ENCODE measurements at regions not wholly inside any gene's neighbourhood (a gene's known extent, or its start where the extent isn't known, plus 50 kb on each side); places are given as distances from the start of the nearest gene placed in this dataset.
"Not testable (repeated sequence)": the region's sequence is repeated elsewhere in the genome, so short reads cannot be mapped to it uniquely, and the experiment has no call there.

DNA sequence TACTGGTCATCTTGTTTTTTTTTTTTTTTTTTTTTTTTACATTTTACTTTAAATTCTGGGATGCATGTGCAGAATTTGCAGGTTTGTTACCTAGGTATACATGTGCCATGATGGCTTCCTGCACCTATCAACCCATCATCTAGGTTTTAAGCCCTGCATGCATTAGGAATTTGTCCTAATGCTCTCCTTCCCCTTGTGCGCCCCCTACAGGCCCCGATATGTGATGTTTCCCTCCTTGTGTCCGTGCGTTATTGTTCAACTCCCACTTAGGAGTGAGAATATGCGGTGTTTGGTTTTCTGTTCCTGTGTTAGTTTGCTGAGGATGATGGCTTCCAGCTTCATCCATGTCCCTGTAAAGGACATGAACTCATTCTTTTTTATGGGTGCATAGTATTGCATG, 249.6 kb upstream of the SLC16A7 start:
- not testable (repeated sequence) for DNase-seq (ENCODE audit: low read depth in 3 of 3)

DNA sequence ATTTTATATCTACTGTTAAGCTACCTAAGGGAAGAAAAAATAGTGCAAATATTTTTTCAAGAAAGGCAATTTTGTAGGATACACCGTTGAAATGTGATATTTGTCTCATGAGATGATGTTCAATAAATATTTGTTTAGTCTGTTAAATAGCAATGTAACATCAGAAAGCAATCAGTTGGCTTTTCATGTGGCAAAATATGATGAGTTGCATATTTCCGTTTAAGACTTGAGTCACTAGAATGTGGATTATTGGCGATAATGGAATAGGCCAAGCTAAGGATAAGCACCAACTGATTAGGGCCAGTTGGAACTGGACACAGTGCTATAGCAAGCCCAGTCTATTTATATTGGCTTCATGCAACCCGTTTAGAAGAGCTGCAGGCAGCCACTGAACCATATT, 250.4 kb upstream of the SLC16A7 start:
- DNase-seq (ENCODE audit: low read depth in 3 of 3), result no peak

DNA sequence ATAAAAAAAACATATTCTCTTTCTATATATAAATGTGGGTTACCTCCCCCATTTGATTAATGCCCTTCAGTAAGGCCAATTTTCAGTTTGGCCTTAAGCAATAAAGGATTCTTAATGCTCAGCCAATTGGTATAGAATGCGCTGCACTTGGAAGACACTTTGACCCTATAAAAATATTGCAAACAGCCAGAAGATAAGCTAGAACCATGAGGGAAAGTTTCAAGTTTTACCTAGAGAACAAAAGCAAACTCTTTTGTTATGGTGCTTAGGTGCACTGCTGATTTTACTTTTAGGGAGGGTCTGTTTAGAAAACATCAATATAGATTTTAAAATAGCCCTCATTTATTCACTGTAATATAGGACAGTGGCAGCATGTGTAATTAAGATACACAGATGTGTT, 251.6 kb upstream of the SLC16A7 start:
- DNase-seq (ENCODE audit: low read depth in 3 of 3), result no peak

DNA sequence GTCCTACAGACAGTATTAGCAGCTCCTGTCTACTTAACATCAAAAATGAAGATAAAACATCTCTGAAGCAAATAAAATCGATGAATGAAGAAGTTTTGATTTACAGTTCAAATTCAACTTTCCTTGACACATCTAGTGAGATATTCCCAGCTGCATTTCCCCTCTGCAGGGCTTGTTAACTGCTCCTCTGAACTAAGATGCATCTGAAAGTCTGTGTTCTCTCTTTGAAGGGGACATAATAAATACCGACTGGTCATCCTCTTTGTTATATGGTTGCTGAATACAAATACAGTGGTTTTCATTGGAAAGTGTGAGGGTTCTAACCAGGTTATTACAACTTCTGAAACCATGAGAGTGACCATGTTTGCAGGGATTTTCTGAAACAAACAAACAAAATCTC, 266.4 kb upstream of the SLC16A7 start:
- DNase-seq (ENCODE audit: low read depth in 3 of 3), result no peak

DNA sequence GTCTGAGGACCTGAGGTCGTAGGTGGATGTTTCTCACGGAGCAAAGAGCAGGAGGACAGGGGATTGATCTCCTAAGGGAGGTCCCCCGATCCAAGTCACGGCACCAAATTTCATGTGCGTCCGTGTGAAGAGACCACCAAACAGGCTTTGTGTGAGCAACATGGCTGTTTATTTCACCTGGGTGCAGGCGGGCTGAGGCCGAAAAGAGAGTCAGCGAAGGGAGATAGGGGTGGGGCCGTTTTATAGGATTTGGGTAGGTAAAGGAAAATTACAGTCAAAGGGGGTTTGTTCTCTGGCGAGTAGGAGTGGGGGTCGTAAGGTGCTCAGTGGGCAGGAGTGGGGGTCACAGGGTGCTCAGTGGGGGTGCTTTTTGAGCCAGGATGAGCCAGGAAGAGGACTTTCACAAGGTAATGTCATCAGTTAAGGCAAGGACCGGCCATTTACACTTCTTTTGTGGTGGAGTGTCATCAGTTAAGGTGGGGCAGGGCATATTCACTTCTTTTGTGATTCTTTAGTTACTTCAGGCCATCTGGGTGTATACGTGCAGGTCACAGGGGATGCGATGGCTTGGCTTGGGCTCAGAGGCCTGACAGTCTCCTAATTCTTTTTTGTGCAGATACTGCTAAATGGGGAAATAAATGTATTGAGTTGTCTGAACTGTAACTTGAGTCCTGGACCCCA, 267.3 kb upstream of the SLC16A7 start:
- not testable (repeated sequence) for DNase-seq (ENCODE audit: low read depth in 3 of 3)

GRCh38 chr12:59326457-59326856, 269.4 kb upstream of the SLC16A7 start:
- DNase-seq (ENCODE audit: low read depth in 3 of 3), result not testable (repeated sequence)

GRCh38 chr12:59322473-59322872, 273.4 kb upstream of the SLC16A7 start:
- DNase-seq (ENCODE audit: low read depth in 3 of 3), result no peak

- DNase-seq (ENCODE audit: low read depth in 3 of 3), result no peak
These were observed 274.6 kb upstream of the SLC16A7 start for GRCh38 chr12:59321278-59321677.

- DNase-seq (ENCODE audit: low read depth in 3 of 3), result no peak
These were observed 275.7 kb upstream of the SLC16A7 start for GRCh38 chr12:59320112-59320511.

GRCh38 chr12:59318940-59319339, 276.9 kb upstream of the SLC16A7 start:
- DNase-seq (ENCODE audit: low read depth in 3 of 3), result no peak

DNA sequence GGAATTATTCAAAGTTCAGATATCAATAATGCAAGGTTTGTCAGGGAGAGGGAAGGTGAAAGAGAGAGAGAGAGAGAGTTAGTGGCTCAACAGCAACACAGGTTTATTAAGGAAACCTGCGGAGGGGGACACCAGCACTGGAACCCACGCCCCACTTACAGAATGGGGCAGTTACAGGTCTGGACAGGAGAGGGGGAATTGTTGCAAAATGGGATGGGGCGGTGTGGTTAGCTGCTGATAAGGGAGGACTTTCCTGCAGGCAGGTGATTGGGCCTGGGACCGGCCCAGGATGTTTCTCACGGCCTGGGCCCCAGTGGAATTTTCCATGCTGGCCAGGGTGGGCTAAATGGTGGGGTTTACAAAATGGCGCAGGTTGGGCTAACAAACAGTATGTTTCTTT, 278.2 kb upstream of the SLC16A7 start:
- DNase-seq (ENCODE audit: low read depth in 3 of 3), result no peak

DNA sequence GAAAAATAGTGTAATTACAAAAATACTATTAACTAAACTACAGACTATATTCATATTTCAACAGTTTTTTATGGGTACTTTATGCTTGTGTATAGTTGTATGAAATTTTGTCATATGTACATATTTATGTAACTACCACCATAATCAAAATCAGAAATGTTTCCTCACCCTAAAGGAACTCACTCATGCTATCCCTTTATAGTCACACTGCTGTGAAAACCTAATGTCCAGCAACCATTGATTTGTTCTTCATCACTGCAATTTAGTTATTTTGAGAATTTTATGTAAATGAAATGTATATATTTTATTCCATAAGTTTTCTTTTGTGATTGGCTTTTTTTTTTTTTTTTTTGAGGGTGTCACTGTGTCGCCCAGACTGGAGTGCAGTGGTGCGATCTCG, 278.9 kb upstream of the SLC16A7 start:
- DNase-seq (ENCODE audit: low read depth in 3 of 3), result no peak

GRCh38 chr12:59316354-59316753, 279.5 kb upstream of the SLC16A7 start:
- DNase-seq (ENCODE audit: low read depth in 3 of 3), result not testable (repeated sequence)

GRCh38 chr12:59314209-59314608, 281.6 kb upstream of the SLC16A7 start:
- no peak for DNase-seq (ENCODE audit: low read depth in 3 of 3)

- DNase-seq (ENCODE audit: low read depth in 3 of 3), result no peak
These were observed 291.6 kb upstream of the SLC16A7 start for GRCh38 chr12:59304077-59304721.

DNA sequence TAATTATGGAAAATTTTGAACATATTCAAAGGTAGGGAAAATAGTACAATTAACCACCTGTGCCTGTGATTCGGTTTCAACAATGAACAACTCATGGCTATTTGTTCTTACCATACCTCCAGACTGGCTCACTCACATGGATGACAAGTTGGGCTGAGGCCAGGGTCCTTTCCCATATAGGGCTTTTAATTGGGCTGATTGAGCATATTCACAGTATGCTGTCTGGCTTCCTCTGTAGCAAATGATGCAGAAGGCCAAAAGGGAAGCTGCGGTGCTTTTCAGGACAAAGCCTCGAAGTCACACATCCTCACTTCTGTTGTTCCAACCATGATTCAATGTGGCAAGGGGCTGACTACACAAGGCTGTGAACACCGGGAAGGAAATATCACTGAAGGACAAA, 297.5 kb upstream of the SLC16A7 start:
- DNase-seq (ENCODE audit: low read depth in 3 of 3), result no peak

DNA sequence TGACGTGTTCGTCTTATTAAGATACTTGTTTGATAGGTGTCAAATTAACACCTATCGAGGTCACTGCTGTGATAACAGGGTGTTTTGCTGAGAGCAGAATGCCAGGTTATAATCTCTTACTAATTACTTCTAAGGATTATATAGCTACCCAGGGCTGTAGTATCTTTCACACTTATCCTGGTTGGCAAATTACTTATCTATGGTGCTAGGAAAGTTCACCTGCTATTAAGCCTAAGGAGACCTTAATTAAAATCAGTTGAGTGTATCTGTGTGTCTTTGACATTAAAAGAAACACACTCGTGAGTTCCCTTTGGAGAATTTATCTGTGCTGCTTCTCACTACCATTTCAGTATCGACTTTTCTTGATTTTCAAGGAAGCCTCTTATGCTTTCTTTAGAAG, 301.6 kb upstream of the SLC16A7 start:
- DNase-seq (ENCODE audit: low read depth in 3 of 3), result no peak

- no peak for DNase-seq (ENCODE audit: low read depth in 3 of 3)
These were observed 312.8 kb upstream of the SLC16A7 start for GRCh38 chr12:59282999-59283398.

GRCh38 chr12:59273561-59273960, 322.3 kb upstream of the SLC16A7 start:
- not testable (repeated sequence) for DNase-seq (ENCODE audit: low read depth in 3 of 3)

DNA sequence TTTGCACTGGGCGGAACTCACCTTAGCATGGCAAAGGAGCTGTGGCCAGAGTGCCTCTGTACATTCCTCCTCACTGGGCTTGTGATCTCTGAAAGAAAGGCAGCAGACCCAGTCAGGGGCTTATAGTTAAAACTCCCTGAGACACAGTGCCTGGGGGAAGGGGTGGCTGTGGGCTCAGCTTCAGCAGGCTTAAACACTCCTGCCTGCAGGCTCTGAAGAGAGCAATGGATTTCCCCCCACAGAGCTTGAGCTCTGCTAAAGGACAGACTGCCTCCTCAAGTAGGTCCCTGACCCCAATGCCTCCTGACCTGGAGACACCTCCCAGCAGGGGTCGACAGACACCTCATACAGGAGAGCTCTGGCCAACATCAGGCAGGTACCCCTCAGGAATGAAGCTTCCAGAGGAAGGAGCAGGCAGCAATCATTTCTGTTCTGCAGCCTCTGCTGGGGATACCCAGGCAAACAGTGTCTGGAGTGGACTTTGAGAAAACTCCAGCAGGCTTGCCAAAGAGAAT, 327.5 kb upstream of the SLC16A7 start:
- DNase-seq (ENCODE audit: low read depth in 3 of 3), result no peak

GRCh38 chr12:59260202-59260601, 335.6 kb upstream of the SLC16A7 start:
- DNase-seq (ENCODE audit: low read depth in 3 of 3), result no peak

DNA sequence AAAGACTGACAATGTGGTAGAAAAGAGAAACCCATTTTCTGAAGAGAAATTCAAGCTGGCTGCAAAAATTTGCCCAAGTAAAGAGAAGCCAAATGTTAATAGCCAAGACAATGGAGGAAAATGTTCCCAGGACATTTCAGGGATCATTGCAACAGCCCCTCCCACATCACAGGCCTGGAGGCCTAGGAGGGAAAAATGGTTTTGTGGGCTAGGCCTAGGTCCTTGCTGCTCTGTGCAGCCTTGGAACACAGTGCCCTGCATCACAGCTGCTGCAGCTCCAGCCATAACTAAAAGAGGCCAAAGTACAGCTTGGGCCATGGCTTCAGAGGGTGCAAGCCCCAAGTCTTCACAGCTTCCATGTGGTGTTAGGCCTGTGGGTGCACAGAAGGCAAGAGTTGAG, 332.4 kb upstream of the LRIG3 start:
- no peak for DNase-seq (ENCODE audit: low read depth in 3 of 3)

DNA sequence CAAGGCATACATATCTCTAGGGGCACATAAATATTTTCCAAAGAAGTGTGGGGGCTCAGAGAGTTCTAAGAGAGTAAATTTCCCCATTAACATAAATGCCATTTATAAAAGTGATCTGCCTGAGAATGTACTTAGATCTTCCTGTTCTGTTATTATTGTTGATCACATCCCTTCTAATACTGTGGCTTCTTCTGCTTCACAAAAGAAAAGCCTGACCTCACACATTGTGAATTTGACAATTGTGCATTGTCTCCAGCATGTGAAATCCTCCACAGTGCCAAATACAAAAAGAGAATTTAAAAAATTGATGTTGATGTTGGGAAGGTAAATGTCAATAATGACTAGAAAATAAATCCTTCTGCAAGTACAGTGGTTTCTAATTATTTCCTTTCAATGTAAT, 330.5 kb upstream of the LRIG3 start:
- no peak for DNase-seq (ENCODE audit: low read depth in 3 of 3)

DNA sequence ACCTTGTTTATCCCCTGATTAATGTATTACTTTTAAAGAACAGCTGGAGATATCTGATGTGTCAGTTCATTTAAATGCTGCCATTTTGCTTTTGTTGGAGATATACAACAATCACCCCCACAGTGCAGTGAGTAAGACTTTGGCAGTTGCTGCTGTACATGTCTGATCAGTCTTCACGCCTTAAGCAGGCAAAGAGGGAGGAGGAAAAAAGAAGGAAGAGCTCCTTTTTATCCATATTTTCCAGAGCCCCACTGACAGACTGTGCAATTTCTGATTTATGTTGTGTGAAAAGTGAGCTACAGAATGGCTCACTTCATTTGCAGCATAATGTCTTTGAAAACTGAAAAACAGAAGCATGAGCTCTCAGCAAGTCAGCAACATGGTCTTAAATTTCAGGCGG, 319.7 kb upstream of the LRIG3 start:
- DNase-seq (ENCODE audit: low read depth in 3 of 3), result no peak
